Small intestine (tissue), 7 donors: ENCODE measurements at regions not wholly inside any gene's neighbourhood (a gene's known extent, or its start where the extent isn't known, plus 50 kb on each side); places are given as distances from the start of the nearest gene placed in this dataset.

Experiments
- DNase-seq, 2 donors: peaks; one replicate each; pipeline versions ENCODE4 v3.0.0 to v3.0.0-alpha.2; 2013
- FAIRE-seq: peaks from 2 replicates; lab custom pipeline; 2012; peaks lifted over from hg19 to GRCh38; lab: Jason Lieb, UNC
- H3K27ac ChIP-seq, 3 donors: one replicate each; pipeline ENCODE4 v1.5.1; 2013; ENCODE audit warnings: low read length in 2 of 3, mild to moderate bottlenecking in 2 of 3, control low read depth in 1 of 3, inconsistent platforms in 1 of 3, low read depth in 1 of 3, moderate library complexity in 1 of 3
- H3K27me3 ChIP-seq, 3 donors: one replicate each; pipeline ENCODE4 v1.6.1; 2013; ENCODE audit warnings: low read length in 3 of 3, inconsistent platforms in 1 of 3; ENCODE audit not compliant: control insufficient read depth in 3 of 3, insufficient read depth in 3 of 3
- H3K36me3 ChIP-seq, 3 donors: one replicate each; pipeline ENCODE4 v1.6.1; 2013; ENCODE audit warnings: low read length in 3 of 3, inconsistent platforms in 1 of 3, low read depth in 1 of 3, mild to moderate bottlenecking in 1 of 3, moderate library complexity in 1 of 3; ENCODE audit not compliant: control insufficient read depth in 3 of 3, insufficient read depth in 2 of 3
- H3K4me1 ChIP-seq, 3 donors: one replicate each; pipeline ENCODE4 v1.6.1; 2013; ENCODE audit warnings: low read length in 2 of 3, inconsistent platforms in 1 of 3, low read depth in 1 of 3, mild to moderate bottlenecking in 1 of 3, moderate library complexity in 1 of 3; ENCODE audit not compliant: control insufficient read depth in 3 of 3, insufficient read depth in 2 of 3
- H3K4me3 ChIP-seq, 3 donors: one replicate each; pipeline ENCODE4 v1.5.1; 2013; ENCODE audit warnings: low read length in 3 of 3, control low read depth in 1 of 3, inconsistent platforms in 1 of 3, low read depth in 1 of 3, mild to moderate bottlenecking in 1 of 3, moderate library complexity in 1 of 3
- H3K9me3 ChIP-seq, 2 donors: one replicate each; pipeline ENCODE4 v1.6.1; 2013; ENCODE audit warnings: low read depth in 1 of 2, low read length in 1 of 2; ENCODE audit not compliant: control insufficient read depth in 2 of 2, insufficient read depth in 1 of 2
- WGBS, 3 donors: extraction: QIAGEN DNeasy Blood & Tissue Kit; methylation state at CpG; one replicate each; pipeline ENCODE4 v1.1.7; 2013; 5-methylcytosine and 5-hydroxymethylcytosine counted together
- donor health status: healthy with polysubstance abuse.
- donor health status: control.
- donor health status: control.
- donor health status: Bipolar disorder and iron deficiency.
- donor health status: healthy.

DNA sequence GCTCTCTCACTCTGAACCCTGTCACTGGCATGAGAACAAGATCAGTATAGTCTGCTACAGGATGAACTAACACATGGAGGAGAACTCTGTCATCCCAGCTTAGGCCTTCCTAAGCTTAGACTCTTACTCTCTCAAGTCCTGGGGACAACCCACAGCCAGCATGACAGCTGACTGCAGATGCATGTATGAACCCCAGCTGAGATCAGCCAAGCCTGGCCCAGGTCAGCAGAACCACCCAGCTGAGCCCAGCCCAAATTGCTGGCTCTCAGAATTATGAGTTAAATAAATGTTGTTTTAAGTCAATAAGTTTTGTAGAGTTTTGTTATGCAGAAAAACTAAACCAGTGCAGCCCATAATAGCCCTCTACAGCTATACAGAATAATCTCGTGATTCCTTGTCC, 287.3 kb downstream of the TNS1 start:
- Histone ChIP-seq H3K4me3 (no peak overlapping the region), H3K4me1 (peaks cover 0 to 7% (median 0%) of the 10 kb centered on the region in 3 donors), H3K27ac (no peak overlapping the region), H3K36me3 (no peaks in the 10 kb centered on the region), H3K27me3 (no peaks in the 10 kb centered on the region), H3K9me3 (no peaks in the 10 kb centered on the region)
- 73 to 74% (median 74%) methylated on average over 1 of the region's 1 CpG for WGBS, 3 donors
- FAIRE-seq = no peak
- DNase-seq = no peak

- Histone ChIP-seq H3K27ac (peak overlapping the region in 1 of 3 donors; percentile 62), H3K9me3 (no peaks in the 10 kb centered on the region), H3K4me1 (peaks cover 0 to 7% (median 0%) of the 10 kb centered on the region in 3 donors), H3K27me3 (no peaks in the 10 kb centered on the region), H3K36me3 (no peaks in the 10 kb centered on the region), H3K4me3 (no peak overlapping the region)
- DNase-seq (no peak), FAIRE-seq (no peak)
- 46 to 63% (median 57%) methylated on average over 10 of the region's 10 CpGs for WGBS, 3 donors
Measured at GRCh38 chr2:217714287-217714751, 288.5 kb downstream of the TNS1 start.

GRCh38 chr2:217713395-217714286, 289.2 kb downstream of the TNS1 start:
- DNase-seq (peak; percentile 58 to 74), FAIRE-seq (no peak)
- Histone ChIP-seq H3K4me3 (no peak overlapping the region), H3K36me3 (no peaks in the 10 kb centered on the region), H3K27me3 (no peaks in the 10 kb centered on the region), H3K9me3 (no peaks in the 10 kb centered on the region), H3K27ac (peak overlapping the region in 1 of 3 donors; percentile 62), H3K4me1 (peaks cover 0 to 7% (median 0%) of the 10 kb centered on the region in 3 donors)
- 37 to 43% (median 38%) methylated on average over 16 of the region's 16 CpGs for WGBS, 3 donors

DNA sequence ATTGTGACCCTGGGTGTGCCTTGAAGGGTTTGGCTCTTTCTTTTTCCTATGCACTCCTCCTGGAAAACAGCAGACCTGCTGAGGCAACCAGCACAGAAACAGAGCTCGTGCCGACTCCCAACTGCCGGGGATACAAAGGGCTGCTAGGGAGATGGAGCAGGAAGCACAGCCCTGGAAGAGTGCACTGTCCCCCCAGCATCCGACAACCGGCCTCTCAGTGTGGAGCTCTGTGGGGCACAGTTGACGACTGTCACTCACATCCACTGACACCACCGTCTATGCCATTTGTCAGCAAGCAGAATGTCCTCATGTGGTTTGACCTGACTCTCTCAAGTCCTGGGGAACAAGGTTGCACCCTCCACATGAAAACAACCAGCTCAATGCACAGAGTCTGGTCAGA, 290.4 kb downstream of the TNS1 start:
- Histone ChIP-seq H3K27me3 (no peaks in the 10 kb centered on the region), H3K9me3 (no peaks in the 10 kb centered on the region), H3K36me3 (no peaks in the 10 kb centered on the region), H3K27ac (no peak overlapping the region), H3K4me3 (no peak overlapping the region), H3K4me1 (peaks cover 0 to 7% (median 0%) of the 10 kb centered on the region in 3 donors)
- DNase-seq (no peak), FAIRE-seq (no peak)
- WGBS, 3 donors = 83 to 95% (median 94%) methylated on average over 7 of the region's 7 CpGs

DNA sequence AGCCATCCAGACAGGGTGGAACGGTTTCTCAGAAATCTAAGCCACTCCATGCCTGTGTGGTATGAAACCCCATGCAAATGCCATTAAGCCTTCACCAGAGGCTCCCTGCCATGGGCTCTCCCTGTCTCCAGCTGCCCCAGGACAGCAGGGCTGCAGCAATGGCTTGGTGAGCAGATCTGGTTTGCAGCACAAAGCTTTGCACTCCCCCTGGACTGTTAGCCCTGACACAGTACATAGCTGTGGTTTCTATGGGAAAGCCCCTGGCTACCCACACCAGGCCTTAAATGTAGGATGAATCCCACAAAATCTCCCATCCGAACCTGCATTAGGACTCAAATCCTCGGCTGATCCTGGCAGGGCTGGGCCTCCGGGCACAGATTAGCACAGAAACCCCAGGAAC, 291.6 kb downstream of the TNS1 start:
- no peak overlapping the region for H3K27ac ChIP-seq
- no peaks in the 10 kb centered on the region for H3K9me3 ChIP-seq
- H3K4me1 ChIP-seq = peaks cover 0 to 7% (median 0%) of the 10 kb centered on the region in 3 donors
- no peaks in the 10 kb centered on the region for H3K27me3 ChIP-seq
- no peaks in the 10 kb centered on the region for H3K36me3 ChIP-seq
- no peak overlapping the region for H3K4me3 ChIP-seq
- WGBS, 3 donors = 62 to 73% (median 71%) methylated on average over 4 of the region's 4 CpGs
- FAIRE-seq = no peak
- DNase-seq = no peak

DNA sequence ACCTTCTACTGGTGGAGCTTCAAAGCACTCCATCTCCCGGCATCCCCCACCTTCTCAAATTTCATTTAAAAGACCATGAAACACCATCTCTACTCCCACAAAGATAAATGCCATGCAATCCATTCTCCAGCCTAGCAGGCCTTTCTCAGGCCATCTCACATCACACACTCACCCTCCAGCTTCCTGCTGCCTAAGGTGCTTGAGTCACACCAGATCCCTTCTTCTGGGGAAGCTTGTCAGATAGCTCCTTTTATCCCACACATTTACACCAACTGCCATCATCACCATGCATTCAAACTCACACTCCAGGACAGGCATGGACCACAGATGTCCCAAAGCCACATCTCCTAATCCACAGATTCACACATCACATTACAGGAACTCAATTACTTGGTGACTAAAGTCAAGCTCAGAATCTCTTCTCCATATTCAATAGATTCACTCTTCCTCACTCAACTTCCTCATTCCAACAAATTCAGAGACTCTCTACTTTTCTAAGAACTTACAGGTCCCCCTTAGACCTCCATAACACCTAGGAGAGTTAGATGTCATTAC, 292.5 kb downstream of the TNS1 start:
- H3K36me3 ChIP-seq = no peaks in the 10 kb centered on the region
- no peaks in the 10 kb centered on the region for H3K27me3 ChIP-seq
- 76 to 85% (median 77%) methylated on average over 1 of the region's 1 CpG for WGBS, 3 donors
- no peak overlapping the region for H3K4me3 ChIP-seq
- H3K27ac ChIP-seq = no peak overlapping the region
- H3K4me1 ChIP-seq = peaks cover 0 to 7% (median 0%) of the 10 kb centered on the region in 3 donors
- DNase-seq = no peak
- no peaks in the 10 kb centered on the region for H3K9me3 ChIP-seq
- FAIRE-seq = no peak

- Histone ChIP-seq H3K27me3 (no peaks in the 10 kb centered on the region), H3K27ac (peak overlapping the region in 1 of 3 donors; percentile 16), H3K36me3 (no peaks in the 10 kb centered on the region), H3K4me1 (peaks cover 0 to 7% (median 0%) of the 10 kb centered on the region in 3 donors), H3K9me3 (no peaks in the 10 kb centered on the region), H3K4me3 (no peak overlapping the region)
- DNase-seq (no peak), FAIRE-seq (no peak)
- WGBS, 3 donors = 75 to 88% (median 77%) methylated on average over 3 of the region's 3 CpGs
Measured at GRCh38 chr2:217709478-217710210, 293.2 kb downstream of the TNS1 start.

DNA sequence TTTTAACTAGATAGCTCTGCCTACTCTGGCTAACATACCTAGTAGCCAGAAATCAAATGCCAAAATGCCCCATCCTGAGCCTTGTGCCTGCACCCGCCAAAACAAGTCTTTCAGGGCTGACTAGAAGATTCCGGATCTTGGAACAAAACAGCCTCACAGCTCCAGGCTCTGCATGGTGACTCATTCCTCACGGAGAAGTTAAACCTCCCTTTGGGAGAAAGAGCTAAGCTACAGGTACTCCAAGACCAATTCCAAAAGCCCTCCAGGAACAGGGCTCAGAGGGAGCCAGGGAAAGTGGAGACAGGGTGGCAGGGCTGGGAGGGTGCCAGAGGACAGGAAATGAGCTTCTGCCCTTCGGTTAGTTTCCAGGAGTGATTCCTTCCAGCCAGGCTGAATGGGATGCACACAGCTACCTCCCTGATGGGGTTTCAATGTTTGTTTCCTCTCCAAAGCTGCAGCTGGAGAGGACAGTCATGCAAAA, 295.6 kb downstream of the TNS1 start:
- H3K4me3 ChIP-seq = no peak overlapping the region
- FAIRE-seq (no peak), DNase-seq (no peak)
- WGBS, 3 donors = 57 to 68% (median 67%) methylated on average over 4 of the region's 4 CpGs
- no peaks in the 10 kb centered on the region for H3K9me3 ChIP-seq
- no peaks in the 10 kb centered on the region for H3K4me1 ChIP-seq
- peak overlapping the region in 1 of 3 donors; percentile 57 for H3K27ac ChIP-seq
- no peaks in the 10 kb centered on the region for H3K36me3 ChIP-seq
- H3K27me3 ChIP-seq = no peaks in the 10 kb centered on the region
